Stimulated activated effector memory CD8-positive, alpha-beta T cell treated with anti-CD3 and anti-CD28 coated beads, Interleukin-12 subunit alpha, Interleukin-12 subunit beta, amount 100 ng/mL, for 72 hours (primary cell): ENCODE measurements at regions not wholly inside any gene's neighbourhood (a gene's known extent, or its start where the extent isn't known, plus 50 kb on each side); places are given as distances from the start of the nearest gene placed in this dataset.
"Not testable (repeated sequence)": the region's sequence is repeated elsewhere in the genome, so short reads cannot be mapped to it uniquely, and the experiment has no call there.

ENCODE experiments used
- ATAC-seq: fragments of 150-1000 bp; cut with Tn5 transposase; 2 replicates; pipeline ENCODE4 v1.10.0; 2021
- DNase-seq, 2 donors: peaks; one replicate each; pipeline ENCODE4 v3.0.0; 2021 to 2022; ENCODE audit warnings: low spot score in 2 of 2
- H3K27ac Mint-ChIP-seq: one replicate; pipeline ENCODE4 v1.8.0; 2022; ENCODE audit warnings: mild to moderate bottlenecking, mixed read lengths
- H3K36me3 Mint-ChIP-seq: one replicate; pipeline ENCODE4 v1.8.0; 2022; ENCODE audit warnings: mild to moderate bottlenecking, mixed read lengths
- H3K4me1 Mint-ChIP-seq: one replicate; pipeline ENCODE4 v1.8.0; 2022; ENCODE audit warnings: mixed read lengths
- H3K4me3 Mint-ChIP-seq: one replicate; pipeline ENCODE4 v1.8.0; 2022; ENCODE audit warnings: mild to moderate bottlenecking, mixed read lengths
- H3K9me3 Mint-ChIP-seq: one replicate; pipeline ENCODE4 v1.8.0; 2022; ENCODE audit warnings: mixed read lengths

DNA sequence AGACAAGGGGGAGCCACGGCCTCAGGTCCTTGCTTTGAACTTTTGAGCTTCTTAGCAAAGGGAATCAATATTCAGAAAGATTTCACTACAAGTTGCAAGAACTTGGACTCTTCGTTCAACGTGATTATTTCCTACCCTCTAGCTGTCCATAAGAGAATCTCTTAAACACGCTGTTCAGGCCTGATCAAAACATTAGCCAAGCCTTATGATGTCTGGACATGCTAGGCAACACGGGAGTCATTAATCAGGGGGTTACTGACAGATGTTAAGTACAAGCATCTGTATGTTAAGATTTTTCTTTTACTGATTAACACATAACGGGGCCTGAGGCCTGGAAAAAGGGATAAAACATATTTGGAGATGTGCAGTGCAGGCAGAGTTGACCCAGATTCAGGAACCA, 138.9 kb upstream of the IL1RAPL2 start:
- Mint-ChIP-seq H3K9me3 (no peaks in the 10 kb centered on the region), H3K4me3 (no peak overlapping the region), H3K4me1 (no peaks in the 10 kb centered on the region), H3K27ac (no peak overlapping the region), H3K36me3 (no peaks in the 10 kb centered on the region)
- DNase-seq, result no peak
- no peak for ATAC-seq

DNA sequence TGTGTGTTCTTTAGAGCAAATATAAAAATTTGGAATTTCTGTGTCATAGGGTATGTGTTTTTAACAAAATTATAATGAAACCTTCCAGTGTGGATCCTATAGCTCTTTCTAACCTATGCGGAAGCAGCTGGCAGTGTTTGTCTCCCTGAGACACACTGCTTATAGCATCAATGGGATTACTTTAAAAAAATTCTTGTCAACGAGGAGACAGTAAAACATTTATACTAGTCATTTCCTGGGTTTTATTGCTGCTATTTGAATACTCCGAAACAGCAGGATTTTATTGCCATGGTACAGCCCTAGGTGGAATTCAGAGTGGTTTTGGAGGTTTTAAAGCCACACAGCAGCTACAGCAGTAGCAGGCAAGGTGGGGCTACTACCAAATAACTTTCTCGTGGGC, 145.1 kb upstream of the IL1RAPL2 start:
- DNase-seq (no peak), ATAC-seq (no peak)
- Mint-ChIP-seq H3K36me3 (no peaks in the 10 kb centered on the region), H3K9me3 (peaks cover under 1% of the 10 kb centered on the region), H3K4me3 (no peak overlapping the region), H3K4me1 (no peaks in the 10 kb centered on the region), H3K27ac (no peak overlapping the region)

DNA sequence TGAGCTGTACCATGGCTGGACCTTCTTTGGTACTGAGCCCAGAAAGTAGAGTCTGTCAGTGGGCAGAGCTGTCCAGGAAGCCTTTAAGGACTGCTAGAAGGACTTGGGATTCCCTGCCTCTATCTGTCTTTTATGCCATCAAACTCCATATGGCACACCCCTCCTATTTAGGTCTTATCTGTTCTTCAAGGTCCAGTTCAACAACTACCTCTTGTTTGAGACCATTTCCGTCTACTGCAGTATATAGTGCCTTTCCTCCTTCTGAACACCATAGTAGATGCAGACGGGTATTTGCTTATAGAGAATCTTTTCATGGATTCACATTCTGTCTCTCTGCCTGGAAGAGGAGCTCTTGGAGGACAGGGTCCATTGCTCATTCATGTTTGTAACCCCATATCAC, 146.1 kb upstream of the IL1RAPL2 start:
- DNase-seq (no peak), ATAC-seq (no peak)
- Mint-ChIP-seq H3K4me1 (no peaks in the 10 kb centered on the region), H3K4me3 (no peak overlapping the region), H3K9me3 (peaks cover 3% of the 10 kb centered on the region), H3K27ac (no peak overlapping the region), H3K36me3 (no peaks in the 10 kb centered on the region)

DNA sequence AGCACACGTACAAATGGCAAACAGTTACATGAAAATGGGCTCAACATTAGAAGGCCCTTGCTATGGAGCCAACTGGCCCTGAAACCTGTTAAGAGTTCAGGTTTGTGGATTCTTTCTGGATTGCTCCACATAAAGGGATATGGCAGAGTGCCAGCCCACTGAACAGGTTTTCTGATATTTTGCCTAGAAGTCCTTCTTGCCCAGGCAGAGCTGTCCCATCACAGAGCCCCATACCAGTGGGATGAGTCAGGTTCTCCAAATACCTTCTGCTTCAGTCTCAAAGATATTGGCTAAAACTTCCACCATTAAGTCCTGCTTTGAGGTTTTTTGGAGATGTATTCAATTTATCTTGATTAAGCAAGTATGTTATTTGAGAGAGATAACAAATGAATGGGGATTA, 146.8 kb upstream of the IL1RAPL2 start:
- ATAC-seq (no peak), DNase-seq (no peak)
- H3K4me3 Mint-ChIP-seq, result no peak overlapping the region
- H3K9me3 Mint-ChIP-seq, result peaks cover 3% of the 10 kb centered on the region
- no peaks in the 10 kb centered on the region for H3K4me1 Mint-ChIP-seq
- H3K27ac Mint-ChIP-seq, result no peak overlapping the region
- no peaks in the 10 kb centered on the region for H3K36me3 Mint-ChIP-seq

DNA sequence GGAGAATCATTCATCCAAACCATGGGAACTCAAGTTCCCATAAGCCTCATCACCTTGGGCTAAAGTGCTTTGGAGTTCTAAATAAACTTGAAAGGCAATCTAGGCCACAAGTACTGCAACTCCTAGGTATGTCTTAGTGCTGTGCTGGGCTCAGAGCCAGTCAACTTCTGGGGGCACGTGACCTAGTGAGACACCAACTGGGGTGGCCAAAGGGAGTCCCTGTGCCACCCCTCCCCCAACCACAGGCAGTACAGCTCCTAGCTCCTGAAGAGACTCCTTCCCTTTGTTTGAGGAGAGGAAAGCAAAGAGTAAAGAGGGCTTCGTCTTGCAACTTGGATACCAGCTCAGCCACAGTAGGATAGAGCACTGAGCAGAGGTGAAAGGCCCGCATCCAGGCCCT, 154.2 kb upstream of the IL1RAPL2 start:
- Mint-ChIP-seq H3K36me3 (no peaks in the 10 kb centered on the region), H3K4me3 (no peak overlapping the region), H3K9me3 (peaks cover 3% of the 10 kb centered on the region), H3K4me1 (no peaks in the 10 kb centered on the region), H3K27ac (no peak overlapping the region)
- no peak for DNase-seq
- ATAC-seq, result no peak

DNA sequence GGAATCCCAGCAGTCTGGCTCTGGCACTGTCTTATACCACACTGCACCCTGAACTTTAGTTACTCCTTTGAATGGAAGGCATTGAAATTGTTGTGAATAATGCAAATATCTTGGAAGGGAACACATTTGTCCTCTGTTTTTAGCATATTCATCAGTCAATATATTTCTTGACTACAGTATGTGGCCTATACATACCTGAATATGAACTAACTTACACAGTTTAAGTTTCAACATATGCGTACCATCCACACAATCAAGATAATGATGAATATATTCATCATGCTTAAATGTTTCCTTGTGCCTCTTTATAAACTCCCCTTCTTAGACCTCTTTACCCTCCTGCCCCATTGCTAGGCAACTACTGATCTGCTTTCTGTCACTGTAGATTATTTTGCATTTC, 145.7 kb upstream of the ESX1 start:
- Mint-ChIP-seq H3K4me1 (no peaks in the 10 kb centered on the region), H3K9me3 (no peaks in the 10 kb centered on the region), H3K36me3 (no peaks in the 10 kb centered on the region), H3K27ac (no peak overlapping the region), H3K4me3 (no peak overlapping the region)
- DNase-seq (no peak), ATAC-seq (no peak)

DNA sequence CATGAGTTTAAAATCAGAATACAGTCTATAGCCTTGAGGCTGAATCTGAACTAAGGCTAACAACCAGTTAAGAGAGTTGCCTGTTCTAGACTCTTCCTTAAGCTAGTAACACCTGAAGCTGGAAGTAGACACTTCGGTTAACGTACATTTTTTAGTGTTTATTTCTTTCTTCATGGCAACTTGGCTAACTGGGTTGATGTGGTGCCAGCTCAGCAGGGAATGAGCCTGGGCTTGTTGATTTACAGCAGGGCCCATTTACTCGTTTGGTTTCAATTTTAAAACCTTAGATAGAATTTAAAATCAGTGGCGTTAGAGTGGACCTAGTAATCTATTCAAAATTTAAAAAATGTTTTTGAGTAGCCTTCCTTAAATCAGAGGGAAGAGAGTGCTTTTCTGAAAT, 137.6 kb upstream of the ESX1 start:
- Mint-ChIP-seq H3K27ac (no peak overlapping the region), H3K9me3 (no peaks in the 10 kb centered on the region), H3K4me3 (no peak overlapping the region), H3K36me3 (no peaks in the 10 kb centered on the region), H3K4me1 (no peaks in the 10 kb centered on the region)
- ATAC-seq (no peak), DNase-seq (no peak)

DNA sequence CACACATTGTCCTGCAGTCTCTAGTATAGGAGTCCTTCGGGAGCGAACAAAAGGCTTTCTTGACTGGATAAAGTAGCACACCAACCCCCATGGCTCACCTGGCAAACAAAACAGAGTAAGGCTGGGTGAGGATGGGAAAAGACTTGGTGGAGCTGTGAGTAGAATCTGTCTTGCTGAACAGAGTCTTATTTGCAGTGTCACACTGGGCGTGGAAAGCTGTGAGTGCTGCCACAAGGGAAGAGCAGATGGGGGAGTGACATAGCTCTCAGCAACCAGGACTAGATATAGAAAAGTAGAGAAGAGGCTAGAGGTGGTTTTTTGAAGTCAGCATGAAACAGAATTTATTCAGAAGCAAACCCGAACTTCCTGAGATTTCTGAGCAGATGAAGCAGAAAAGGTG, 137.2 kb upstream of the ESX1 start:
- Mint-ChIP-seq H3K9me3 (no peaks in the 10 kb centered on the region), H3K4me3 (no peak overlapping the region), H3K4me1 (no peaks in the 10 kb centered on the region), H3K36me3 (no peaks in the 10 kb centered on the region), H3K27ac (no peak overlapping the region)
- DNase-seq (no peak), ATAC-seq (no peak)

DNA sequence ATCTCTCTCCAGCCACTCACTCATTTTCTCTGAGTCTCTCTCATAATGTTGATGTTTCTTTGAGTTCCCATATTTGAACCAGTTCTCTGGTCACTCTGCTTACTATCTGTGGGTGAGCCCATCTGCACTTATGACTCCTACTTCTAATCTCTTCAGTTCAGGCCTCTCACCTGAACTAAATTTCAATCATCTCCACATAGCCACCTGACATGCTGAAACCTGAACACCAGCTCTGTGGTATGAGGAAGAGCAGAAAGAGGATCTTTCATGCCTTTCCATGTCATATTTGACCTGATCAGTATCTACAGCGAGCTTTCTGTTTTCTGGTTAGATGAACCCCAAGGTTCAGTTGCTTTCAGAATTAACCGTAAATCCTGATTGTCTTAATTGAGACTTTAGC, 122.2 kb upstream of the ESX1 start:
- DNase-seq (no peak), ATAC-seq (no peak)
- H3K36me3 Mint-ChIP-seq, result no peaks in the 10 kb centered on the region
- no peak overlapping the region for H3K27ac Mint-ChIP-seq
- no peaks in the 10 kb centered on the region for H3K4me1 Mint-ChIP-seq
- H3K9me3 Mint-ChIP-seq, result no peaks in the 10 kb centered on the region
- H3K4me3 Mint-ChIP-seq, result no peak overlapping the region

DNA sequence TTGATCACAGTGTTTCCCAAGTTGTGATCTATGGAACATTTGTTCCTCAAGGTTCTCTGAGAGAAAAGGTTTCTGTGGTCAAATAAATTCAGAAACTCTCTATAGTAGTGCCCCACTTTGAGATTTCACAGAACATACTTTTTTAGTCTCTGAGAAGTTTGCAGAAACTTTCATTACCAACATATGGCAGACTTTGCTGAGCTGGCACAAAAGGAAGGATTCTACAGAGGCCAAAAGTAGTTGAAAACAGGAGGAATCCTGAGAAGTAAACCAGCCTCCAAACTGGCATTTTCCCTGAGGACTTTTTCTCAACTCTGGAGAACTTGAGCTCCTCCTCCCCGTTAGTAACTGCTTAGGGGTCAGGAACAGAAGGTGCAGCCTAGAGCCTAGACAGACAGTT, 117.8 kb upstream of the ESX1 start:
- Mint-ChIP-seq H3K9me3 (no peaks in the 10 kb centered on the region), H3K36me3 (no peaks in the 10 kb centered on the region), H3K4me1 (no peaks in the 10 kb centered on the region), H3K4me3 (no peak overlapping the region), H3K27ac (no peak overlapping the region)
- DNase-seq (no peak), ATAC-seq (no peak)

DNA sequence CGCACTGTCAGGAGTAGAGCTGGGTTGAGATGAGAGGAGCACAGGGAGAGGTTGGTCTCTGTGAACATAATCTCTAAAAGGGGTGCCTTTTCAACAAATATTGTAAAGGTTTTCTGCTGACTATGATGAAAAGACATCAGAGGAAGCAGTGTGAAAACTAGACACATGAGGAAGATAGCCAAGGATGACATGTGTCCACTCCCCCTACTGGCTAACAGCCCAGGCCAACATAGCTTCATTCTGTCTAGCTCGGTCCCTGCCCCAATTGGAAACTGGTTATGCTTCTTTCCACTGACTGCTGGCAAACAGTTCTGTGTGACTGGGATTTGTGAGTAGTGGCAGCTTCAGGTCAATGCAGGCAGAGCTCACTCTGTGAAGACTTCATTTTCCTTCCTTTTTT, 115.4 kb upstream of the ESX1 start:
- Mint-ChIP-seq H3K4me3 (no peak overlapping the region), H3K4me1 (no peaks in the 10 kb centered on the region), H3K27ac (no peak overlapping the region), H3K9me3 (no peaks in the 10 kb centered on the region), H3K36me3 (no peaks in the 10 kb centered on the region)
- DNase-seq (no peak), ATAC-seq (no peak)

DNA sequence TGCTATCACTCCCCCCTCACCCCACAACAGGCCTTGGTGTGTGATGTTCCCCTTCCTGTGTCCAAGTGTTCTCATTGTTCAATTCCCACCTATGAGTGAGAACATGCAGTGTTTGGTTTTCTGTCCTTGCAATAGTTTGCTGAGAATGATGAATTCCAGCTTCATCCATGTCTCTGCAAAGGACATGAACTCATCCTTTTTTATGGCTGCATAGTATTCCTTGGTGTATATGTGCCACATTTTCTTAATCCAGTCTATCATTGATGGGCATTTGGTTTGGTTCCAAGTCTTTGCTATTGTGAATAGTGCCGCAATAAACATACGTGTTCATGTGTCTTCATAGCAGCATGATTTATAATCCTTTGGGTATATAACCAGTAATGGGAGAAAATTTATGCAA, 106.0 kb upstream of the ESX1 start:
- not testable (repeated sequence) for H3K27ac Mint-ChIP-seq, H3K4me1 Mint-ChIP-seq, H3K4me3 Mint-ChIP-seq, DNase-seq, H3K9me3 Mint-ChIP-seq, ATAC-seq, H3K36me3 Mint-ChIP-seq

DNA sequence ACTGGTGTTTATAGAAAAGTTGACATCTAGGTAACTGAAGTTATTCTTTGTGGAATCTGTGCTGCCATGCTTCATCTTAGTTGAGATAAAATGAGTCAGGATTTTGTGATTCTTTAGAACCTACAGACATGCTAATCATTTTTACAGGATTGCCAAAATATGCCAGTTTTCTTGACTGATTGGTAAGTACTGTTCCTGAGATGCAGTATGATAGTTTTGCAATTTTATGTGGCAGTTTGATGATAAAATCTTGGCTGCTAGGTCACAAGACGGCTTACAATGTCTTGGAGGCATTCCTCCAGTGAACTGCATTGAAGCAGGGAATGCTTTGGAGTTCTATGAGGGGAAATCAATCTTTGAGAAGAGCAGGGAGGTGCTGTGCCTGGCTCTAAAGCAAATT, 104.4 kb upstream of the ESX1 start:
- DNase-seq (no peak), ATAC-seq (no peak)
- no peaks in the 10 kb centered on the region for H3K36me3 Mint-ChIP-seq
- H3K27ac Mint-ChIP-seq, result no peak overlapping the region
- no peaks in the 10 kb centered on the region for H3K4me1 Mint-ChIP-seq
- no peaks in the 10 kb centered on the region for H3K9me3 Mint-ChIP-seq
- H3K4me3 Mint-ChIP-seq, result no peak overlapping the region

DNA sequence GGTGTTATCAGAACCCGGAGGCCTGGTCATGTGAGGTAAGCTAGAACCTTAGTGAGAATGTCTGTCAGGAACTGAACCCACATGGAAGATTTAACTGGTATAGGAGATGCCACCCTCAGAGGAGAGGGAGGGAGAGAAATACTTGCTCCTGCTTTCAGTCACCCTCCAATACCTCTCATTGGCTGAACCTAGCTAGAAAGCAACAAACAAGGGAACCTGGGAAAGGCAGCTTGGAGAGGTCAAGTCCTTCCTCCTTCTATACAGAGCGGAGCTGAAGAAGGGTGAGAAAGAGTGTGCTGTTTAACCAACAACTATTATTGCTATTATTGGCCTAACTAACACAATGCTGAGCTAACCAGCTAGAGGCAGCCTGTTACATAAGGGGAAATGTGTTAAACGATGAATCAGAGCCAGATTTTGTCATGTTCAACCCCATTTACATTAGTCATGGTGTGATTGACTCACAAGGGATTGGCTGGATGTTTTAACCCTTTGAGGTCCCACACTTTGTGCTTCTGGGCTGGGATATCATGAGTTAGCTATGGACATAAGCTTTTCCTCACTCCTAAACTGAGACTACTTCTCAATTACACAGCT, 96.5 kb upstream of the ESX1 start:
- H3K4me1 Mint-ChIP-seq, result no peaks in the 10 kb centered on the region
- no peak overlapping the region for H3K4me3 Mint-ChIP-seq
- DNase-seq (no peak), ATAC-seq (no peak)
- H3K27ac Mint-ChIP-seq, result no peak overlapping the region
- no peaks in the 10 kb centered on the region for H3K36me3 Mint-ChIP-seq
- H3K9me3 Mint-ChIP-seq, result no peaks in the 10 kb centered on the region

DNA sequence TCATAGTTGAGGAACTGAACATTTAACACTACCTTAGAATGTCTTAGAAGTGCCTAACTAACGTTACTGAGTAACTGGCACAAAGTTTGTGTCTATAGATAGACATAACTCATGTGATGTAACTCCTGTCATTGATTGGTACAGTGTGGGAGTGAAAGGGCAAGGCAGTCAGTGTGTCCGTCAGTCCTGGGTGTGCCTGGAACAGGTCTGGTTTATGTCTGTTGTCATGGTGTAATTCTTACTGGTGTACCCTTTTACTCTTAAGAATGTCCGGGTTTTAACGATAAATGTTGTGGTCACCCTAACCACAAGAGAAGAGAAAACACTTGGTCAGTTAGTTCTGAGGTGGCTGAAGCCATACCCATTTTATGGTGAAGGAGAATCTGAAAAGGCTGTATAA, 93.1 kb upstream of the ESX1 start:
- DNase-seq, result no peak
- no peak overlapping the region for H3K27ac Mint-ChIP-seq
- no peak for ATAC-seq
- H3K4me1 Mint-ChIP-seq, result no peaks in the 10 kb centered on the region
- H3K36me3 Mint-ChIP-seq, result no peaks in the 10 kb centered on the region
- H3K4me3 Mint-ChIP-seq, result no peak overlapping the region
- no peaks in the 10 kb centered on the region for H3K9me3 Mint-ChIP-seq

DNA sequence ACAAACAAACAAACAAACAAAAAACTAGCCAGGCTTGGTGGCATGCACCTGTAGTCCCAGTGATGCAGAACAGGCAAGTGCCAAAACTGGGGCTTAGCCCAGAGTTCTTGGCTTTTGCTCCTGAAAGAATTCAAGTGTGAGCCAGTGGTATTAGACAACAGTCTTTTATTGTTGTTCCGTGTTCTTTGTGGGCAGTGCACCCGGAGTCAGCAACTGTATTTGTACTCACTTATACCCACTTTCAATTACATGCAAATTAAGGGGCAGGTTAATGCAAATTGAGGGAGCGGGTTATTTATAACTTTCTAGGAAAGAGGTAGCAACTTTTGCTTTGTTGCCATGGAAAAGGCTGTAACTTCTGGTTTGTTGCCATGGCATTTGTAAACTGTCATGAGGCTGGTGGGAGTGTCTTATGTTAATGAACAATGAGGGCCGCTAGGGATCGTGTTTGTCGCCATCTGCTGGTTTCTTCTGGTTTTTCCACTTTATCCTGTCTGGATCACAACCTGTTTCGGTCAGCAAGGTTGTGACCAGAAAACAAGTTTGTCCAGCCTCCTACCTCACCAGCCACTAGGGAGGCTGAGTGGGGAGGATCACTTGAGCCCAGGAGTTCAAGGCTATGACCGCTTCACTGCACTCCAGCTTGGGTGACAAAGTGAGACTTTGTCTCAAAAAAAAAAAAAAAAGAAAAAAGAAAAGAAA, 88.8 kb upstream of the ESX1 start:
- Mint-ChIP-seq H3K4me1 (no peaks in the 10 kb centered on the region), H3K27ac (no peak overlapping the region), H3K4me3 (no peak overlapping the region), H3K36me3 (no peaks in the 10 kb centered on the region), H3K9me3 (no peaks in the 10 kb centered on the region)
- DNase-seq (peak; percentile 2 to 57), ATAC-seq (peak; percentile 46)

DNA sequence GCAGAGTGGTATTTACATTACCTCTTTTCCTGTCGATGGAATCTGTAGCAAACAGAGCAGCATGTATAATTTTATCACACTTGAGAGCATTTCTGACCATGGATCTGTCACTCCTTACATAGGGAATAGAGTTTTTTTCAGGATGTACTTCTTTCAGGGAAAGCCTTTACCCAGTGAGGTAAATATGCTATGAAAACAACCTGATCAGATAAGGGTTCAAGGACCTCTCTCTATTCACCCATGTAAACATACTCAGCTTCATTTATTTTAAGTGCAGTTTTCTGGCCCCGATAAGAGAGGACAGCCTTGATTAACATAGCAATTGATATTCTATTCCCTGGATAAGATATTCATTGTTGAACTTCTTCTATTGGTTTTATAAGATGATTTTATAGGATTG, 87.3 kb upstream of the ESX1 start:
- no peak for DNase-seq
- no peaks in the 10 kb centered on the region for H3K36me3 Mint-ChIP-seq
- H3K27ac Mint-ChIP-seq, result no peak overlapping the region
- H3K4me3 Mint-ChIP-seq, result no peak overlapping the region
- no peak for ATAC-seq
- H3K9me3 Mint-ChIP-seq, result no peaks in the 10 kb centered on the region
- no peaks in the 10 kb centered on the region for H3K4me1 Mint-ChIP-seq
